ENCODE measurements at regions not wholly inside any gene's neighbourhood (a gene's known extent, or its start where the extent isn't known, plus 50 kb on each side); places are given as distances from the start of the nearest gene placed in this dataset.

DNA sequence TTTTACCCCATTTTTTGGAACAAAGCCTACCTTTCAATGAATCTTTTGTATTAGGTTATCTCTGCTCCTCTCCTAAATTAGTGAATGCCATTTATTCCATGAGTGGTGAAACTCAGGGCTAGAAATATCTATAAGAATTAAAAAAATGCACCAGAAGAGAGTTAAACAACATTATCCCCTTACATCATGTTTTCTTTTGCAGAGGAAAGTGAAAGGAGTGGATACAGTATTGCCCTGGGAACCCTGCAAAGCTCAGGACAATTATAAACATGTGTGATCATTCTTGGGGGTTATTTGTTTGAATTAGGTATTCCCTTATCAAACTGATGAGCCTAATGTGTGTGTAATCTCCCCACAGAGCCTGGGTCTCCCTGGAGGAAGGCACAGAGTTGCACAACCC is 559.2 kb downstream of the RNF144A start:
- no peak for DNase-seq

GRCh38 chr2:7479603-7480002 is 562.4 kb downstream of the RNF144A start:
- no peak for DNase-seq

GRCh38 chr2:7480431-7480830 is 563.2 kb downstream of the RNF144A start:
- no peak for DNase-seq

DNA sequence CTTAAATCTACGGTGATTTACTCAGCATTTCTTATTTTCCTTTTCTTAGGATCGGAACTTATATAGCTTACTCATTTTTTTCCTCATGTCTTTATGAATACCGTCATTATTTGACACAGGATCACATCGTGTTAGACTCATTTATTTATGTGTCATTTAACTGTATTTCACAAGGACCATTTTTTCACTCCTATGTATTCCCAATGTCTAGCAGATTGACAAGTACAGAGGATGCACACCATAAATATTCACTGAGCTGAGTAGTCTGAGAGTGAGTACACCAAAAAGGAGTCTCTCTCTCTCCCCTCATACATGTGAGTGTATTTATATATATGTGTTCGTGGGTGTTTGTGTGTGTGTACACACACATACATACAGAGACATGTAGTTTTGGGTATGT is 573.5 kb downstream of the RNF144A start:
- no peak for DNase-seq

GRCh38 chr2:7492719-7493118 is 575.5 kb downstream of the RNF144A start:
- no peak for DNase-seq

DNA sequence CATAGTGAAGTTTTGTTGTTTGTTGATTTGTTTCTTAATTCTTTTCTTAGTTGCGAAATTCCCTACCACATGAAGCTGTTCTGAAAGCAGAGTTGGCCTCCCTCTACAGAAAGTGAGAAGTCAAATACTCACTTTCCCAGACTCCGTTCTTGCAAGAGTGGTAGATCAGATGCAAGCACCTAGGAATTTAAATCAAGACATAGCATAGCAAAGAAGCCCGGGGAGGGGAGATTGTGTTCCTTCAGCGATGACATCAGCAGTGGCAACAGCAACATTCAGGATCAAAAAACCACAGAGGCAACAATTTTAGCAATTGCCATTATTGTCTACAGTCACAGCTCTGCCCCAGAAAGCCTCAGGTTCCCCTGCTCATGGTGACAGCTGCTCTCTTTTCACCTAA is 580.0 kb downstream of the RNF144A start:
- DNase-seq = no peak

DNA sequence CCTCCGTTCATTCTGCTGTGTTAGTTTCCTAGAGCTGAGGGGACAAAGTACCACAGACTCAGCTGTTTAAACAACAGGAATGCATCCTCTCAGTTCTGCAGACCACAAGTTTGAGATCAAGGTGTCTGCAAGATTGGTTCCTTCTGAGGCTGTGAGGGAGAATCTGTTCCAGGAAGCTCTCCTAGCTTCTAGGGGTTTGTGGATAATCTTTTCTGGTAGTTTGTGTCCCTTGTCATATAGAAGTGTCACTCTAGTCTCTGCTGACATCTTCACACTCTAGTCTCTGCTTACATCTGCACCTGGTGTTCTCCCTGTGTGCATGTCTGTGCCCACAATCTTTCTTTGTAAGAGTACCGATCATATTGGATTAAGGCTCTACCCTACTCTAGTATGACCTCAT is 581.8 kb downstream of the RNF144A start:
- DNase-seq = no peak

DNA sequence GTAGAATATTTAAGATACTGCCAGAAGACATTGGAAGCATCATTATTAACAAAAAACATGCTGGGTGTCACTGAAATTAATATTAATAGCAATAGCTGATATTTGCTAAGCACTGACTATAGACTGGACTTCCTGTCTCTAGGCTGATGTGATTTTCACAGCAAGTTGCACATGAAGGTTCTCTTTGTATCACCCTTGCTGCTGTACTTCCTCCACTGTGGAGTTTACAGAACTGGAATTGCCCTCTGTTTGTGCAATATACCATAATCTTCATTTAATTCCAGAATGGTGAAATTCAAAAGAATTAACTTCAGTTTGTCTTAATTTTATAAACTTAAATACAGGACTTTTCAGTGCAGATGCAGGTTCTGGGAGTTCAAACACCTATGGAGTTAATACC is 585.1 kb downstream of the RNF144A start:
- no peak for DNase-seq

DNA sequence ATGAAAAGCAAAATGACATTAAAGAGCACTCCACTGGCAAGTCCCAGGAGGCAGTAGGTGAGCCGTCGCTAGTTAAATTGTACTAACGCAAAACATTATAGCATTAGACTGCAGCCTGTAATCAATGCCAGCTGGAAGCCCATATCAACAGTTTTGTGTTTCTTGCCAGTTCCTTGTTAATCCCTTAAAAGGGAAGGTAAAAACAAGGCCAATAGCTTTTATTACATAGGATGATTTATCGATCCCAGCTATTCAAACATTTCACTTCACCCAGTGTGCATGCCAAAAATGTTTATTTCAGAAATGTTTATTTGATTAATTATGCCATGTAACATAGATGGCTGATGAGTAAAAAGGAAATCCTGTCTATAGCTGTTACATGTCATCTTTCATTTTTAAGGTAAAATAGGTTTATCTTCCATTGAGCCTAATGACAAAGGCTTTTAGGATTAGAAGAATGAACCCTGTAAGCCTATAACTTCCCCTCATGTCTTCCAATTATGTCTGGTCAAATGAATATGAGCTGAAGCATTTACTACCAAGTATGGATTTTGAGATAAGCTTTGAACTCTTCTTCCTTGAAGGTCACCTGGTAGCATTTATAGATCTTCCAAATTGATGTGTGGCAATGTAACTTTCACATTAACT is 591.2 kb downstream of the RNF144A start:
- DNase-seq = peak in 1 of 2 experiments; percentile 49

GRCh38 chr2:7510353-7510752 is 593.1 kb downstream of the RNF144A start:
- no peak for DNase-seq

- no peak for DNase-seq
Measured at GRCh38 chr2:7513834-7514233, 596.6 kb downstream of the RNF144A start.

DNA sequence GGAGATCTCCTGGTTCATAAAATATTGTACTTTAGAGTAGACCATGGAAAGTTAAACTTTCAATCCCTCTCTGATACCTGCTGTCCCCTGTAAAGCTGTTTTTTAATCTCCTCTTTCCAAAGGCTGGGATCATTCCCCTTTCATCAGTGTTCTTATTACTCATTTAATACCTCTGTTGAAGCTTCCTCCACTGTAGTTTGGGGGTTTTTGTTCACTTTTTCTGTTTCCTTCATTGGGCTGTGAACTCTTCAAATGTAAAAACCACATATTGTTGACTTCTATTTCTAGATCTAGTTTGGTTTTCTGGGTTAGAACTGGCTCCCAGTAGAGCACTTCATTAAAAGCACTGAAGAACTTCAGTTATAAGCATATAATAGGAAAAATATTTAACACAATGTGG is 598.1 kb downstream of the RNF144A start:
- DNase-seq = no peak

DNA sequence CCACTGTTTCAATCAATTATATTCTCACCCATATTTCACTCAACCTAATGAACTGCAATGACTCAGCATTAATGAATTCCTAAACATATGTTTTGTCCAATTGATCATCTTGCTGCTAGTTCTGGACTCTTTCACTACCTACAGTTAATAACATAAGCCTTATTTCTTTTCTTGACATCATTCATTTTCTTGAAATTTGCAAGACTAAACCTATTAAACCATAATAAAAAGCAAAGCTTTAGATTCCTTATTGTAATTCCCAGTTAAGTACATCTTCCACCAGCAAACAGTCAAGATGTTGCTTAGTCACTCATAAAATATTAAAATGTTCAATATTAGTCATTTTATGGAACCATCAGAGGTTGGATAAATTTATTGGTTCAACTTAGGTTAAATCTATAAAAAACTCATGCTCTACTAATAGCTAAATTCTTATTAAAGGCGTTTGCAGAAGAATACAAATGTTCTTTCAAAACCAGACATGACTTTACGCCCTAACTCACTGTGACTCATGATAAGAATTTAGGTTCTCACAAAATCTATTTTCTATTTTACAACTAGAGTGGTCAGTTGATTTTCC is 599.4 kb downstream of the RNF144A start:
- DNase-seq = no peak

- no peak for DNase-seq
Measured at GRCh38 chr2:7517088-7517487, 599.9 kb downstream of the RNF144A start.

- no peak for DNase-seq
Measured at GRCh38 chr2:7517851-7518250, 600.6 kb downstream of the RNF144A start.

DNA sequence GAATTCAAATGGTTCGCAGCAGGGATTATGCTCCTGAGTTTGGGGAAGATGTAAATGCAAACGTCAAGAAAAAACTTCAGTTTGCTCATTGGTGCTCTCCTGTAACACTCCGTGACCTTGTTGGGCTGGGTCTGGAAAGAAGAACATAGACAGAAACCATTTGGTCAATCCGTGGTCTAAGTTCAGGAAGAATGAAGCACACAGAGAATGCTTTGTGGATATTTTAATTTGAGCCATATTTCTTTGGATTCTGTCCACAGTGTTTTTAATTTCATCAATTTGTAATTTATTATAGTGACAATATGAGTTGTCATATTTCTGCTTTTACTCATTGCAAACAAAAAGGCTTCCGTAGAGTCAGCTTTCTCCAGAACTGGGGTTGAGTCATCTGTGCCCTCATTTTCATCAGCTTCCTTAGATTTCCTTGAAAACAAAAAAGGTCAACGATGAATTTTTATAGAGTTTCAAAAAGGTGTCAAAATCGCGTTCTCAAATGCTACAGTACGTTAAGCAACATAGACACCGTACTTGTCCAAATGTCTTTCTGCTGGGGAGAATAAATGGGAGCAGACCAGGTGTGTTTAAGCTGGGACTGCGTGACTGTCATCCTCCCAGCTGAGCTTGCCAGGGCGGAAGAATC is 606.4 kb downstream of the RNF144A start:
- no peak for DNase-seq

DNA sequence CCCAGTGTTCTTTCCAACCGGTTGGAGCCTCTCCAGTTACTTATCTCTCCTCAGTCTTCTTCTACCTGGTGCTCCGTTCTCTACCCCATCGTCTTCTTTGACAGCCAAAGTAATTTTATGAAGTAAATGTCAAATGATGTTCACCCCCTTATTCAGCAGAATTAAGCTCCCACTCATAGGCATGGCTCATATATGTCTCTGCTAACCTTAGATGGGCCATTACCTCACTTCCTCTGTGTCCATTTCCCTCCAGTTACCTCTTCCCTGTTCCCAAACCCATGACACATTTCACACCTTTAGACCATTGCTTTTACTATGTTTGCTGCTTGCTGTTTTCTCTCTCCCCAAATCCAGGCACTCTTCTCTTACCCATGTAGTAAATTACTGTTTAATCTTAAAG is 607.0 kb downstream of the RNF144A start:
- no peak for DNase-seq

DNA sequence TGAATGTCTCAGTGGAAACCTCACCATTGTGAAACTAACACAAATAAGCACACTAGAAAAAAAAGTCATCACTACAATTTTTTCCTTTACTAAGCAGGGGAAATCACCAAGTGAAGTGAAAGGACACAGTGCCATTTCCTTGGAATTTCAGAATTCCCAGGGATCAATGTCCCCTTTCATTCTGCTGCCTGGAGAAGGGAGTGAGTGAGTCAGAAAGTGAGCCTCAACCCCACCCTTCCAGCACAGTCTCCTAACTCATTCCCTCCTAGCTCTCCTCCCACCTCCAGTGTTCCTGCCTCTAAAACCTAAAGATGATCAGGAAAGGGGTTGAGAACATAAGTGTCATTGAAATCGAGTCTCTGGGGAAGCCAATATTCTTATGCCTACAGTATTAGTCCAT is 608.5 kb downstream of the RNF144A start:
- DNase-seq = no peak

DNA sequence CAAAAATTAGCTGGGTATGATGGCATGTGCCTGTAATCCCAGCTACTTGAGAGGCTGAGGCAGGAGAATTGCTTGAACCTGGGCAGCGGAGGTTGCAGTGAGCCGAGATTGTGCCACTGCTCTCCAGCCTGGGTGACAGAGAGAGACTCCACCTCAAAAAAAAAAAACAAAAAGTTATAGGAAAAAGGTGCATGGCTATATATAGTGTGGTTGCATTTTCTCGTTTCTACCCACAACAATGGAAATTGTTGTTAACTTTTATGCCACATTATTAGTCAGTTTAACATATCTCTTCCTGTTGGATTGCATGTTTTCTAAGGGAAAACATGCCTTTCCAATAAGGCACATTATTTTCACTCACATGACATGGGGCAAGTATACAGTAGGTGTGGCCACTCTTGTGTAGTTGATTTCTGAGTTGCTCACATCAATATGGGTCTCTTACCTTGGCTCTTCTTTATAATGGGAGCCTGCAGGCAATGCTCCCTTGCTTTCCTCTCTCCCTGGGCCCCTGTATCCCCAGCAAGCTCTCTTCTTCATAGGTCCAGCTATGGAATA is 610.0 kb downstream of the RNF144A start:
- no peak for DNase-seq

DNA sequence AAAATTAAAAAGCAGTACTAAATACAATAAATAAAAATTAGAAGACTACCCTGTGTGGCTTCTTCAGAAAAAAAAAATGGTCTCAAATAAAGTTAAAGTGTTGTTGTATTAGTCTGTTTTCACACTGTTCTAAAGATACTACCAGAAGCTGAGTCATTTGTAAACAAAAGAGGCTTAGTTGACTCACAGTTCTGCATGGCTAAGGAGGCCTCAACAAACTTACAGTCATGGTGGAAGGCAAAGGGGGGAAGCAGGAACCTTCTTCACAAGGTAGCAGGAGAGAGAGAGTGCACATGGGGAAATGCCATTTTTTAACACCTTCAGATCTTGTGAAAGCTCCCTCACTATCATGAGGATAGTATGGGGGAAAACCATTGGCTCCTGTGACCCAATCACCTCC is 612.8 kb downstream of the RNF144A start:
- no peak for DNase-seq

DNA sequence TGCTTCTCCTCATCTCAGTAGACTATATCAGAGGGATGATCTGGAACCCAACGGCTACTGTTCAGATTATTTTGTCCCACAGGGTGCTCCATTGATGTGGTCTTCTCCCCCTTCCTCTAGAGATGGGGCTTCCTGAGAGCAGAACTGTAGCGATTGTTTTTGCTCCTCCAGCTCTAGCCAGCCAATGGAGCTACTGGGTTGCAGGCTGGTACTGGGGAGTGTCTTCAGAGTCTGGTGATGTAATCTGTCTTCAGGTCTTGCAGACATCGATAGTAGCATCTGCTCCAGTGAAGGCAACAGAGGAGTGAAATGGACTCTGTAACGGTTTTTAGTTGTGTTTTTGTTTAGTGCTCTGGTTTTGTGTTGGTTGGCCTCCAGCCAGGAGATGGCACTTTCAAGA is 621.9 kb downstream of the RNF144A start:
- DNase-seq = no peak

DNA sequence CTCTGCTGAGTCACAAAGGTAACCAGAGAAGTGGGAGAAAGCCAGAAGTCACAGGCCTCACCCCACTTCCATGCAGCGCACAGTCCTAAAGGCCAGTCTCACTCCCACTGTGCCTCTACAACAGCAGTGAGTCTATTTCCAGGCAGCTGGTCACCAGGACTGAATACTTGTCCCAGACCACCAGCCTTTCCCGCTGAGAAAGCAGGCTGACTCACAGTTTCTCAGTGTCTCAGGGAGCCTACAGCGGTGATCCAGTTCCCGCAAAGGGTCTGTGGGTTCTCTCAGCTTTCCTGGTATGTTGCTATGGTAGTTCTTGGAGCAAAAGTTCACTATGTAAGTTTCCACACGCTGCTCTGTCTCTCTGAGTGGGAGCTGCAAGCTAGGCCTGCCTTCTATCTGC is 622.5 kb downstream of the RNF144A start:
- peak in 1 of 2 experiments; percentile 7 for DNase-seq

- no peak for DNase-seq
Measured at GRCh38 chr2:7552825-7553570, 635.8 kb downstream of the RNF144A start.

GRCh38 chr2:7555260-7555659 is 638.0 kb downstream of the RNF144A start:
- no peak for DNase-seq
